ENCODE measurements at regions not wholly inside any gene's neighbourhood (a gene's known extent, or its start where the extent isn't known, plus 50 kb on each side); places are given as distances from the start of the nearest gene placed in this dataset.
"Not testable (repeated sequence)": the region's sequence is repeated elsewhere in the genome, so short reads cannot be mapped to it uniquely, and the experiment has no call there.

- Histone ChIP-seq H3K4me3 (ENCODE audit: low read depth, low read length) (no peak overlapping the region), H3K27ac (ENCODE audit: low read depth, low read length) (peak overlapping the region; percentile 43), H3K4me1 (ENCODE audit: control insufficient read depth, insufficient read depth, low read length) (peaks cover 6% of the 10 kb centered on the region; the same call in 1 of the 2 replicates), H3K9me3 (ENCODE audit: control insufficient read depth, insufficient read depth, low read length) (no peaks in the 10 kb centered on the region), H3K9ac (ENCODE audit: low read depth, low read length) (no peak overlapping the region), H3K36me3 (ENCODE audit: control insufficient read depth, insufficient read depth, low read length) (no peaks in the 10 kb centered on the region), H3K27me3 (ENCODE audit: control insufficient read depth, insufficient read depth, low read length) (no peaks in the 10 kb centered on the region)
Measured at GRCh38 chr2:19169134-19169768, 189.2 kb downstream of the OSR1 start.

- H3K36me3 ChIP-seq (ENCODE audit: control insufficient read depth, insufficient read depth, low read length); H3K4me3 ChIP-seq (ENCODE audit: low read depth, low read length); H3K4me1 ChIP-seq (ENCODE audit: control insufficient read depth, insufficient read depth, low read length); H3K9me3 ChIP-seq (ENCODE audit: control insufficient read depth, insufficient read depth, low read length); H3K27me3 ChIP-seq (ENCODE audit: control insufficient read depth, insufficient read depth, low read length); H3K9ac ChIP-seq (ENCODE audit: low read depth, low read length); H3K27ac ChIP-seq (ENCODE audit: low read depth, low read length): not testable (repeated sequence)
Measured at GRCh38 chr2:19164099-19164498, 194.3 kb downstream of the OSR1 start.

- Histone ChIP-seq H3K27ac (ENCODE audit: low read depth, low read length) (no peak overlapping the region), H3K27me3 (ENCODE audit: control insufficient read depth, insufficient read depth, low read length) (no peaks in the 10 kb centered on the region), H3K36me3 (ENCODE audit: control insufficient read depth, insufficient read depth, low read length) (no peaks in the 10 kb centered on the region), H3K4me3 (ENCODE audit: low read depth, low read length) (no peak overlapping the region), H3K9ac (ENCODE audit: low read depth, low read length) (no peak overlapping the region), H3K4me1 (ENCODE audit: control insufficient read depth, insufficient read depth, low read length) (no peaks in the 10 kb centered on the region), H3K9me3 (ENCODE audit: control insufficient read depth, insufficient read depth, low read length) (no peaks in the 10 kb centered on the region)
Measured at GRCh38 chr2:19158896-19159295, 199.5 kb downstream of the OSR1 start.

GRCh38 chr2:19158211-19158610 is 200.2 kb downstream of the OSR1 start:
- no peaks in the 10 kb centered on the region for H3K27me3 ChIP-seq (ENCODE audit: control insufficient read depth, insufficient read depth, low read length)
- no peak overlapping the region for H3K9ac ChIP-seq (ENCODE audit: low read depth, low read length)
- no peaks in the 10 kb centered on the region for H3K9me3 ChIP-seq (ENCODE audit: control insufficient read depth, insufficient read depth, low read length)
- no peak overlapping the region for H3K27ac ChIP-seq (ENCODE audit: low read depth, low read length)
- no peaks in the 10 kb centered on the region for H3K36me3 ChIP-seq (ENCODE audit: control insufficient read depth, insufficient read depth, low read length)
- no peaks in the 10 kb centered on the region for H3K4me1 ChIP-seq (ENCODE audit: control insufficient read depth, insufficient read depth, low read length)
- no peak overlapping the region for H3K4me3 ChIP-seq (ENCODE audit: low read depth, low read length)

GRCh38 chr2:19156646-19157045 is 201.8 kb downstream of the OSR1 start:
- Histone ChIP-seq H3K4me3 (ENCODE audit: low read depth, low read length) (no peak overlapping the region), H3K36me3 (ENCODE audit: control insufficient read depth, insufficient read depth, low read length) (no peaks in the 10 kb centered on the region), H3K27me3 (ENCODE audit: control insufficient read depth, insufficient read depth, low read length) (no peaks in the 10 kb centered on the region), H3K9me3 (ENCODE audit: control insufficient read depth, insufficient read depth, low read length) (no peaks in the 10 kb centered on the region; the same call in 1 of the 2 replicates), H3K9ac (ENCODE audit: low read depth, low read length) (no peak overlapping the region), H3K27ac (ENCODE audit: low read depth, low read length) (no peak overlapping the region), H3K4me1 (ENCODE audit: control insufficient read depth, insufficient read depth, low read length) (no peaks in the 10 kb centered on the region)

GRCh38 chr2:19150726-19151125 is 207.7 kb downstream of the OSR1 start:
- no peaks in the 10 kb centered on the region for H3K4me1 ChIP-seq (ENCODE audit: control insufficient read depth, insufficient read depth, low read length)
- H3K27me3 ChIP-seq (ENCODE audit: control insufficient read depth, insufficient read depth, low read length): no peaks in the 10 kb centered on the region
- peaks cover 16% of the 10 kb centered on the region for H3K9me3 ChIP-seq (ENCODE audit: control insufficient read depth, insufficient read depth, low read length)
- no peak overlapping the region; the same call in 1 of the 2 replicates for H3K4me3 ChIP-seq (ENCODE audit: low read depth, low read length)
- H3K27ac ChIP-seq (ENCODE audit: low read depth, low read length): no peak overlapping the region
- H3K36me3 ChIP-seq (ENCODE audit: control insufficient read depth, insufficient read depth, low read length): no peaks in the 10 kb centered on the region
- H3K9ac ChIP-seq (ENCODE audit: low read depth, low read length): no peak overlapping the region

GRCh38 chr2:19146867-19147266 is 211.6 kb downstream of the OSR1 start:
- Histone ChIP-seq H3K9me3 (ENCODE audit: control insufficient read depth, insufficient read depth, low read length) (peaks cover 16% of the 10 kb centered on the region), H3K4me3 (ENCODE audit: low read depth, low read length) (no peak overlapping the region), H3K27me3 (ENCODE audit: control insufficient read depth, insufficient read depth, low read length) (no peaks in the 10 kb centered on the region), H3K27ac (ENCODE audit: low read depth, low read length) (no peak overlapping the region), H3K36me3 (ENCODE audit: control insufficient read depth, insufficient read depth, low read length) (no peaks in the 10 kb centered on the region), H3K9ac (ENCODE audit: low read depth, low read length) (no peak overlapping the region), H3K4me1 (ENCODE audit: control insufficient read depth, insufficient read depth, low read length) (no peaks in the 10 kb centered on the region)

GRCh38 chr2:19141234-19142004 is 217.0 kb downstream of the OSR1 start:
- no peaks in the 10 kb centered on the region for H3K27me3 ChIP-seq (ENCODE audit: control insufficient read depth, insufficient read depth, low read length)
- H3K9me3 ChIP-seq (ENCODE audit: control insufficient read depth, insufficient read depth, low read length): no peaks in the 10 kb centered on the region
- no peaks in the 10 kb centered on the region for H3K4me1 ChIP-seq (ENCODE audit: control insufficient read depth, insufficient read depth, low read length)
- H3K9ac ChIP-seq (ENCODE audit: low read depth, low read length): no peak overlapping the region
- H3K4me3 ChIP-seq (ENCODE audit: low read depth, low read length): no peak overlapping the region
- H3K27ac ChIP-seq (ENCODE audit: low read depth, low read length): no peak overlapping the region
- no peaks in the 10 kb centered on the region for H3K36me3 ChIP-seq (ENCODE audit: control insufficient read depth, insufficient read depth, low read length)

- Histone ChIP-seq H3K27ac (ENCODE audit: low read depth, low read length) (no peak overlapping the region), H3K4me3 (ENCODE audit: low read depth, low read length) (no peak overlapping the region), H3K27me3 (ENCODE audit: control insufficient read depth, insufficient read depth, low read length) (no peaks in the 10 kb centered on the region), H3K4me1 (ENCODE audit: control insufficient read depth, insufficient read depth, low read length) (no peaks in the 10 kb centered on the region), H3K9me3 (ENCODE audit: control insufficient read depth, insufficient read depth, low read length) (no peaks in the 10 kb centered on the region), H3K9ac (ENCODE audit: low read depth, low read length) (no peak overlapping the region), H3K36me3 (ENCODE audit: control insufficient read depth, insufficient read depth, low read length) (no peaks in the 10 kb centered on the region)
Measured at GRCh38 chr2:19140463-19141208, 217.8 kb downstream of the OSR1 start.

- Histone ChIP-seq H3K27ac (ENCODE audit: low read depth, low read length) (no peak overlapping the region), H3K36me3 (ENCODE audit: control insufficient read depth, insufficient read depth, low read length) (no peaks in the 10 kb centered on the region), H3K9me3 (ENCODE audit: control insufficient read depth, insufficient read depth, low read length) (no peaks in the 10 kb centered on the region), H3K9ac (ENCODE audit: low read depth, low read length) (no peak overlapping the region), H3K4me1 (ENCODE audit: control insufficient read depth, insufficient read depth, low read length) (no peaks in the 10 kb centered on the region), H3K4me3 (ENCODE audit: low read depth, low read length) (no peak overlapping the region), H3K27me3 (ENCODE audit: control insufficient read depth, insufficient read depth, low read length) (no peaks in the 10 kb centered on the region)
Measured at GRCh38 chr2:19139386-19139785, 219.0 kb downstream of the OSR1 start.

- Histone ChIP-seq H3K36me3 (ENCODE audit: control insufficient read depth, insufficient read depth, low read length) (no peaks in the 10 kb centered on the region), H3K9ac (ENCODE audit: low read depth, low read length) (no peak overlapping the region), H3K9me3 (ENCODE audit: control insufficient read depth, insufficient read depth, low read length) (no peaks in the 10 kb centered on the region), H3K4me3 (ENCODE audit: low read depth, low read length) (no peak overlapping the region), H3K27me3 (ENCODE audit: control insufficient read depth, insufficient read depth, low read length) (no peaks in the 10 kb centered on the region), H3K4me1 (ENCODE audit: control insufficient read depth, insufficient read depth, low read length) (no peaks in the 10 kb centered on the region), H3K27ac (ENCODE audit: low read depth, low read length) (no peak overlapping the region)
Measured at GRCh38 chr2:19138264-19138825, 220.1 kb downstream of the OSR1 start.

Measured in HUES48 (cell line).